IPS-20b (cell line): ENCODE measurements at regions not wholly inside any gene's neighbourhood (a gene's known extent, or its start where the extent isn't known, plus 50 kb on each side); places are given as distances from the start of the nearest gene placed in this dataset.

ENCODE experiments used
- H3K27ac ChIP-seq: one replicate; pipeline ENCODE4 v1.5.1; 2013; ENCODE audit warnings: low read length
- H3K27me3 ChIP-seq: 2 replicates; pipeline ENCODE4 v1.6.1; 2013; ENCODE audit warnings: mild to moderate bottlenecking, low read length, inconsistent platforms; ENCODE audit not compliant: insufficient read depth
- H3K36me3 ChIP-seq: 2 replicates; pipeline ENCODE4 v1.6.1; 2013; ENCODE audit warnings: low read depth, mild to moderate bottlenecking, inconsistent platforms, low read length, moderate library complexity; ENCODE audit not compliant: insufficient read depth
- H3K4me1 ChIP-seq: 2 replicates; pipeline ENCODE4 v1.6.1; 2013; ENCODE audit warnings: mild to moderate bottlenecking, control low read depth, inconsistent platforms, low read length, moderate library complexity; ENCODE audit not compliant: insufficient read depth
- H3K4me3 ChIP-seq: 2 replicates; pipeline ENCODE4 v1.5.1; 2013; ENCODE audit warnings: mild to moderate bottlenecking, low read length, inconsistent platforms
- H3K9ac ChIP-seq: 2 replicates; pipeline ENCODE4 v1.6.1; 2013; ENCODE audit warnings: low read depth, mild to moderate bottlenecking, inconsistent platforms, low read length, moderate library complexity
- H3K9me3 ChIP-seq: 2 replicates; pipeline ENCODE4 v1.6.1; 2013; ENCODE audit warnings: mild to moderate bottlenecking, low read depth, low read length, inconsistent platforms; ENCODE audit not compliant: insufficient read depth

- no peaks in the 10 kb centered on the region for H3K36me3 ChIP-seq
- H3K4me1 ChIP-seq, result peaks cover 11% of the 10 kb centered on the region
- no peaks in the 10 kb centered on the region for H3K9me3 ChIP-seq
- H3K27me3 ChIP-seq, result no peaks in the 10 kb centered on the region
- H3K4me3 ChIP-seq, result no peak overlapping the region
- H3K27ac ChIP-seq, result no peak overlapping the region
- H3K9ac ChIP-seq, result no peak overlapping the region
These were observed 962.0 kb downstream of the PLA2G4A start for GRCh38 chr1:187790724-187791123.

GRCh38 chr1:187794561-187794960 lies 965.8 kb downstream of the PLA2G4A start:
- Histone ChIP-seq H3K36me3 (no peaks in the 10 kb centered on the region), H3K27me3 (no peaks in the 10 kb centered on the region), H3K4me1 (peaks cover 11% of the 10 kb centered on the region), H3K9ac (no peak overlapping the region), H3K27ac (no peak overlapping the region), H3K9me3 (no peaks in the 10 kb centered on the region), H3K4me3 (no peak overlapping the region)

GRCh38 chr1:187809549-187809948 lies 980.8 kb downstream of the PLA2G4A start:
- Histone ChIP-seq H3K9me3 (0 out of 2 replicates have a peak, but pooled peaks cover 4% of the 10 kb centered on the region), H3K27me3 (no peaks in the 10 kb centered on the region), H3K4me3 (no peak overlapping the region), H3K36me3 (no peaks in the 10 kb centered on the region), H3K4me1 (no peaks in the 10 kb centered on the region), H3K27ac (no peak overlapping the region), H3K9ac (no peak overlapping the region)

GRCh38 chr1:187816646-187817045 lies 987.9 kb downstream of the PLA2G4A start:
- Histone ChIP-seq H3K27me3 (no peaks in the 10 kb centered on the region), H3K9me3 (no peaks in the 10 kb centered on the region), H3K27ac (no peak overlapping the region), H3K9ac (no peak overlapping the region), H3K4me1 (no peaks in the 10 kb centered on the region), H3K4me3 (no peak overlapping the region), H3K36me3 (no peaks in the 10 kb centered on the region)

GRCh38 chr1:187817782-187818181 lies 989.0 kb downstream of the PLA2G4A start:
- H3K4me3 ChIP-seq, result no peak overlapping the region

GRCh38 chr1:187819086-187819485 lies 990.3 kb downstream of the PLA2G4A start:
- no peak overlapping the region for H3K27ac ChIP-seq
- H3K27me3 ChIP-seq, result no peaks in the 10 kb centered on the region
- H3K9me3 ChIP-seq, result no peaks in the 10 kb centered on the region; the same call in 1 of the 2 replicates
- no peak overlapping the region for H3K9ac ChIP-seq
- H3K4me3 ChIP-seq, result no peak overlapping the region
- H3K36me3 ChIP-seq, result no peaks in the 10 kb centered on the region
- H3K4me1 ChIP-seq, result no peaks in the 10 kb centered on the region

More at GRCh38 chr1:187817782-187818181, 989.0 kb downstream of the PLA2G4A start:
- H3K36me3 ChIP-seq, result no peaks in the 10 kb centered on the region
- no peaks in the 10 kb centered on the region for H3K4me1 ChIP-seq
- no peaks in the 10 kb centered on the region; the same call in 1 of the 2 replicates for H3K9me3 ChIP-seq
- no peak overlapping the region for H3K27ac ChIP-seq
- H3K9ac ChIP-seq, result no peak overlapping the region
- H3K27me3 ChIP-seq, result no peaks in the 10 kb centered on the region

GRCh38 chr1:187836557-187836956 lies 1007.8 kb downstream of the PLA2G4A start:
- Histone ChIP-seq H3K9me3 (no peaks in the 10 kb centered on the region), H3K4me3 (no peak overlapping the region), H3K9ac (no peak overlapping the region), H3K36me3 (no peaks in the 10 kb centered on the region), H3K27ac (no peak overlapping the region), H3K4me1 (no peaks in the 10 kb centered on the region), H3K27me3 (no peaks in the 10 kb centered on the region)

GRCh38 chr1:187837787-187838186 lies 1009.0 kb downstream of the PLA2G4A start:
- Histone ChIP-seq H3K9me3 (peaks cover 7% of the 10 kb centered on the region), H3K4me1 (no peaks in the 10 kb centered on the region), H3K27ac (no peak overlapping the region)

GRCh38 chr1:187838335-187839293 lies 1009.9 kb downstream of the PLA2G4A start:
- Histone ChIP-seq H3K4me1 (no peaks in the 10 kb centered on the region), H3K36me3 (no peaks in the 10 kb centered on the region), H3K9me3 (peaks cover 11% of the 10 kb centered on the region), H3K4me3 (no peak overlapping the region), H3K27ac (no peak overlapping the region), H3K9ac (no peak overlapping the region), H3K27me3 (no peaks in the 10 kb centered on the region)

More at GRCh38 chr1:187837787-187838186, 1009.0 kb downstream of the PLA2G4A start:
- H3K27me3 ChIP-seq, result no peaks in the 10 kb centered on the region
- H3K36me3 ChIP-seq, result no peaks in the 10 kb centered on the region
- no peak overlapping the region for H3K9ac ChIP-seq
- H3K4me3 ChIP-seq, result no peak overlapping the region

GRCh38 chr1:187839873-187840272 lies 1011.1 kb downstream of the PLA2G4A start:
- peaks cover 11% of the 10 kb centered on the region for H3K9me3 ChIP-seq
- no peaks in the 10 kb centered on the region for H3K36me3 ChIP-seq
- H3K9ac ChIP-seq, result no peak overlapping the region
- H3K27ac ChIP-seq, result no peak overlapping the region
- H3K27me3 ChIP-seq, result no peaks in the 10 kb centered on the region
- H3K4me1 ChIP-seq, result no peaks in the 10 kb centered on the region
- H3K4me3 ChIP-seq, result no peak overlapping the region

GRCh38 chr1:187840557-187840956 lies 1011.8 kb downstream of the PLA2G4A start:
- Histone ChIP-seq H3K9ac (no peak overlapping the region), H3K27ac (no peak overlapping the region), H3K27me3 (no peaks in the 10 kb centered on the region)

More at GRCh38 chr1:187840557-187840956, 1011.8 kb downstream of the PLA2G4A start:
- no peaks in the 10 kb centered on the region for H3K36me3 ChIP-seq
- H3K9me3 ChIP-seq, result peaks cover 11% of the 10 kb centered on the region
- no peak overlapping the region for H3K4me3 ChIP-seq
- H3K4me1 ChIP-seq, result no peaks in the 10 kb centered on the region
